ENCODE measurements at regions not wholly inside any gene's neighbourhood (a gene's known extent, or its start where the extent isn't known, plus 50 kb on each side); places are given as distances from the start of the nearest gene placed in this dataset.

DNA sequence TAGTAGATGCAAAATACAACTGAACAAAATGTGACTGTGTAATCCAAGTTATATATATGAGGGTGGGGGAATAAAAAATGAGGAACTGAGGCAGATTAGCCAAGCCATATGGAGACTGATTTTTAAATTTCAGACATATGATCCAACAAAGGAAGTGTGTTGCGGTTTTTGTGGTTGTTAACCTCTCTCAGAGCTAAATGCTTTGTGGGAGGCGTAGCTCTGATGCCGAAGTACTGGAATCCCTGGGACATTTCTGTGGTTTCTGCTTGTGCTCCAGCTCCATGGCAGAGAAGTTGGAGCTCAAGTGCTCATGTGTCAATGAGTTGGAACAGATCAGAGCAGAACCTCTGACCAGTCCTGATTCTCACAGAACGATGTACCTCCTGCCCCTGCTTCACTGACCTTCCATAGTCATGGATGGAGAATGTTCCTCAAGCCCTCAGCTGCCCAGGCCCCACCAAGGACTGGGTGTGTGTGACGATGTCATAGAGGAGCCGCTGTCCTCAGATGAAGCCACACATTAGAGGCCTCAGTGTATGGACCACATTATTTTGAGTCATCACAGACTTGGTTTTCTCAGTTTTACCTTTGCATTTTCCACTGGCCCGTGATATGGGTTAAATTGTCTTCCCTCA, 107.6 kb downstream of the SOX1 start:
- peak; percentile 17 for DNase-seq

- DNase-seq = peak; percentile 26
Measured at GRCh38 chr13:112175162-112176075, 108.5 kb downstream of the SOX1 start.

DNA sequence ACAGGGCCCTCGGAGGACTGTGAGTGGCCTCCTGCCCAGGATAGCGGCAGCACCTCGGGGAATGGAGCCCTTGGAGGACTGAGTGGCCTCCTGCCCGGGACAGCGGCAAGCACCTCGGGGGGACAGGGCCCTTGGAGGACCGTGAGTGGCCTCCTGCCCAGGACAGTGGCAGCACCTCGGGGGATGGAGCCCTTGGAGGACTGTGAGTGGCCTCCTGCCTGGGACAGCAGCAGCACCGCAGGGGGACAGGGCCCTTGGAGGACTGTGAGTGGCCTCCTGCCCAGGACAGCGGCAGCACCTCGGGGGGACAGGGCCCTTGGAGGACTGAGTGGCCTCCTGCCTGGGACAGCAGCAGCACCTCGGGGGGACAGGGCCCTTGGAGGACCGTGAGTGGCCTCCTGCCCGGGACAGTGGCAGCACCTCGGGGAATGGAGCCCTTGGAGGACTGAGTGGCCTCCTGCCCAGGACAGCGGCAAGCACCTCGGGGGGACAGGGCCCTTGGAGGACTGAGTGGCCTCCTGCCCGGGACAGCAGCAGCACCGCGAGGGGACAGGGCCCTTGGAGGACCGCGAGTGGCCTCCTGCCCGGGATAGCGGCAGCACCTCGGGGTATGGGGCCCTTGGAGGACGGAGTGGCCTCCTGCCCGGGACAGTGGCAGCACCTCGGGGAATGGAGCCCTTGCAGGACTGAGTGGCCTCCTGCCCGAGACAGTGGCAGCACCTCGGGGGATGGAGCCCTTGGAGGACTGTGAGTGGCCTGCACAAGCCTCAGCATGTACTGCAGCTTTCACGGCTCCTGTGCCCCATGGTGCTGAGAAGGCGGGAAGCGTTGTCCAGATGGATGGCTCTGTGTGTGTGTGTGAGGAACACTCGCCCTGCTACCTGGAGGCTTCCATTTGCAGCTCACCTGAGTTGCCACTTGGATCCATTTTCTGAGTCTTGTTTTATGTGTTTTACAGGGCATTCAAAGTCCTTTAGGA, 109.5 kb downstream of the SOX1 start:
- DNase-seq = peak; percentile 37

DNA sequence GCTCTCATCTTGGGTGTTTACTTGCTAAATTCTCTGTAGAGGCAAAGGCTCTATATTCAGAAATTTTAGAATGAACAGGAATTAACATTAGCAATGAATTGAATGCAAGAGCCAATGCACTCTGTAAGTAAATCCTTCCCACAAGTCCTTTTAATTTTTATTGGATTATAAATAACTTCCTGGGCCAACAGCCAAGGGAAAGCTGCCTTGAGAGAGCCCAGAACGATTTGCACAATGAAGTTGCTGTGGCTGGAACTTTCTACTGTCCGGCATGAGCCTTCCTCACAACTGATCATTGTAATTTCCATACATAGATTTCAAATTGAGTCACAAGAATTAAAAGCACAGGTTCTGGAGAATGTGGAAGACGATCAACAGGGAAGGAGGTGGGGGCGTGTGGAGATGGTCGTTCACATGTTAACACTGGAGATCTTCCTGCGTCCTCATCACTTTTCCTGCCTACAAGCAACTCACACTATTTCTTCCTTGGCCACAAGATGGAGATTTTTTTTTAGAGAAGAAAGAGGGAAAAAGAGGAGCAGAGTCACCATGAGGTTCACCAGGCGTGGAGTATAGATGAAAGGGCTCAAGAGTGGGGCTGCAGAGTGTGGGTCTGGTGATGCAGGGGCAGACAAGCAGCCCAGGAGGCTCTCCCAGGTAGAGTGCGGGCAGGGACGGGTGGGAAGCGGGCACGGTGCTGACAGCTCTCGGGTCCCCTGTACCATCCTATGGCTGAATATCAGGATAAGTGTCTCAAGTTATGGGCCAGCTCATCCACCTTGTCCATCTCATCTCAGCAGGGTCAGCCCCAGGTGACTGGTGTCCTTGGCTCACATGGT, 110.7 kb downstream of the SOX1 start:
- peak; percentile 22 for DNase-seq

DNA sequence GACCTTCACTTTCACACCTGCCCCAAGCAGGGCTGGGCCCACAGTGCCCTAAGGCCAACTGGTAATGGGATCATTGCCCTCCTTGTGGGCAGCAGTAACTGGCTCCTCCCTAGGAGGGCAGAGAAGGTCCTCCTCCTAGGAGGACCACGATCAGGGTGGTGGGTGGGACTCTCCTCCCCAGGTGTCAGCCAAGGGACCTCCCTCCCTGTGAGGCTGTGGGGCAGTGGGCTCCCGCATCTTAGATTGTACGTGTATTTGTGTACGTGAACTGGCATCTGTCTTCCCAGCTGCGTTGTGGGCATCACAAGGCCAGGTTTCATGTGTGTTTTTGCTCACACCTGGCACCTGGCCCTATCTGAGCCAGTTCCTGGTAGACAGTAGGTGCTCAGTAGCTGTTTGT, 111.8 kb downstream of the SOX1 start:
- DNase-seq = peak; percentile 28

DNA sequence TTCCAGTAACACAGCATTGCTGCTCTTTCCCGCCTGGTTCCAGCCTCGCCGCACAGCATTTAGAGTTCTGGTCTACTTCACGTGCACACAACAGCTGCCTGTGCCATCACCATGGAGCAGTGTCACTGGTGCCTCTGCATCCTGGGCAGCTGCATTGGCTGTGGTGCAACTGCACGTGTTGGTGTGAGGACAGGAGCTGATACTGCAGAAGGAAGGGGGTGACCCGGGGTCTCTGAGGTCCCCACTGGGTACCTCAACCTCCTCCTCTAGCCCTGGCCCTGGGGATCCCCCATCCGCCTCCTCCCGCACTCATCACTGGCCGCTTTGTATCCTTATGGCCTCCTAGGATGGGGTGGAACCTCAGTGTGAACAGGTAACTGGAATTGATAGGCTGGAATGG, 112.5 kb downstream of the SOX1 start:
- DNase-seq = peak; percentile 36

GRCh38 chr13:112179995-112180394, 113.0 kb downstream of the SOX1 start:
- DNase-seq = peak; percentile 35

DNA sequence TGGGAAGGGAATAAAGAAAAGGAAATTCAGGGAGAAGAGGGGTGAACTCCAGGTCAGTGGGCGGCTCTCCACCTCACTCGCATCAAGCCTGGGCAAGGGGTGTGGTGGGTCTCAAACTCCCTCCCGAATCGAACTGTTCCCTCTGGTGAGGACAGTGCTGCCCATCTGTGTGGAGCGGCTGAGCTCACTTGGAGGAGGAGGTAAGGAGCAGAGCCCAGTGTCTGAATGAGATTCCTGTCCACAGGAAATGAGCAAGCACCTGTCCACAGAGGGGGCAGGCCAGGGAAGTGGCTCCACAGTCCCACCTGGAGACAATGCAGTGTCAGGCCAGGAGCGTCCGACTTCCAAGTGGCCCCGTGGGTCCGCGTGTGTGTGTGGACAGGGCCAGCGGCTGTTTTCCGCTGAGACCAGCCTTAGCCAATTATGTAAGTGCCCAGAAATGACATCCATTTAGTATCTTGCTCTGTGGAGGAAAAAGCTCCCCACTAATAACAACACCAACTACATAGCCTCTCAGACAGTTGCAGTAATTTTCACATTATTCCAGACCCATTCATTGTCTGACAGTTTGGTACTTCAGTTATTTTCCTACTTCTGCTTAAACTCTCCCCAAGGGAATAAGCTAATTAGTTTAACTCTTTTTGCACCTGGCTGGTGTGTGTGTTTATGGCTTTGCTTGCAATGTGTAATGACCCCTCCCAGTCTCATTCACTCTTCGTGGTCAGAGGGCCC, 114.6 kb downstream of the SOX1 start:
- DNase-seq = peak; percentile 47

DNA sequence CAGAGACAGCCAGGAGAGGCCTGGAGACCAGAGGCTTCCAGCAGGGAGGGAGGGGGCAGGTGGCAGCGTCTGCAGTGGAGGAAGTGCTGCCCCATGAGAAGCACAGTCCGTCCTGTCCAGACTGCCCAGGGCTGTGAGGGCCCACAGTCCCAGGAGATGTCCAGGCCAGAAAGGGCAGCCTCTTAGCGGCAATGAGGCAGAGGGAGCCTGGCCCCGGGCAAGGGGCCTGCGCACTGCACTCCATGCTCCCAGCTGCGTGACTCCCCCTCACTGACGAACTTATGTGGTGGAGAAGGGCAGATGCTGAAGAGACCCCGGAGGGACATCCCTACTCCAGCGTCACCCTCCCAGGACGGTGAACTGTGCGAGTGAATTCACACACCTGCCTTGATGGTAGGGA, 115.3 kb downstream of the SOX1 start:
- DNase-seq = peak; percentile 42

GRCh38 chr13:112182846-112183531, 116.0 kb downstream of the SOX1 start:
- DNase-seq = peak; percentile 45

GRCh38 chr13:112183532-112184090, 116.7 kb downstream of the SOX1 start:
- DNase-seq = no peak

DNA sequence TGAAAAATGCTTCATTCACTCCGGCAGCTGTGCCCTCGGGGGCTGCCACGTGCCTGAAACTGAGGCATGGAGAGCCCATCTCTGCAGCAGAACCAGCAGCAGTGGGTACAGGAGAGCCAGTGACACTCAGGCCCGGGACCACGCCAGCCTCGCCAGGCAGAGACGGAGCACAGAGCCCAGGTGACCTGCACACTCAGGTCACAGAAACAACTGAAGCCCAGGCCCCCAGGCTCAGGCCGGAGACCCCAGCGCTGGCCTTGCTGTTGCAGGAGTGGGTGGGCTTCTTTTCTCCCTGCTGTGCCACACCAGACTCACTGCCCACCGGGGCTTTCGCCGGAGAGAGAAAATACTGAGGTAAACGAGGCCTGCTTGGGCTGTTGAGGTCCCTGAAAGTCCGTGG, 117.3 kb downstream of the SOX1 start:
- DNase-seq = no peak

GRCh38 chr13:112184851-112185371, 118.0 kb downstream of the SOX1 start:
- no peak for DNase-seq

GRCh38 chr13:112185466-112185865, 118.5 kb downstream of the SOX1 start:
- no peak for DNase-seq

DNA sequence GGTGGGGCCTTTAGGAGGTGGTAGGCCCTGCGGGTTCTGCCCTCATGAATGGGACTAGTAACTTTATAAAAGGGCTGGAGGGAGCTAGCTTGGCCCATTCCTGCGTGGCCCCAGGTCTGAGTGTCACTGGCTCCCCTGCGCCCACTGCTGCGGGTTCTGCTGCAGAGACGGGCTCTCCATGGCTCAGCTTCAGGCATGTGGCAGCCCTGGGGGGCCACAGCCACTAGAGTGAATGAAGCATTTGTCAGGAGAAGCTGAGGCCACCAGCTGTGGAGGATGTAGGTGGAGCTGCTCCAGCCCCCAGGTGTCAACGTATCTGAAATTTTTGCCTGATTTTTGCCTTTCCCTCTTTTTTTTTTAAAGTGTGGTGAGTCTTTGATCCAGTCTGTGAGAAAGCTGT, 119.1 kb downstream of the SOX1 start:
- DNase-seq = no peak

- no peak for DNase-seq
Measured at GRCh38 chr13:112187527-112188297, 120.8 kb downstream of the SOX1 start.

- no peak for DNase-seq
Measured at GRCh38 chr13:112188298-112188610, 121.3 kb downstream of the SOX1 start.

DNA sequence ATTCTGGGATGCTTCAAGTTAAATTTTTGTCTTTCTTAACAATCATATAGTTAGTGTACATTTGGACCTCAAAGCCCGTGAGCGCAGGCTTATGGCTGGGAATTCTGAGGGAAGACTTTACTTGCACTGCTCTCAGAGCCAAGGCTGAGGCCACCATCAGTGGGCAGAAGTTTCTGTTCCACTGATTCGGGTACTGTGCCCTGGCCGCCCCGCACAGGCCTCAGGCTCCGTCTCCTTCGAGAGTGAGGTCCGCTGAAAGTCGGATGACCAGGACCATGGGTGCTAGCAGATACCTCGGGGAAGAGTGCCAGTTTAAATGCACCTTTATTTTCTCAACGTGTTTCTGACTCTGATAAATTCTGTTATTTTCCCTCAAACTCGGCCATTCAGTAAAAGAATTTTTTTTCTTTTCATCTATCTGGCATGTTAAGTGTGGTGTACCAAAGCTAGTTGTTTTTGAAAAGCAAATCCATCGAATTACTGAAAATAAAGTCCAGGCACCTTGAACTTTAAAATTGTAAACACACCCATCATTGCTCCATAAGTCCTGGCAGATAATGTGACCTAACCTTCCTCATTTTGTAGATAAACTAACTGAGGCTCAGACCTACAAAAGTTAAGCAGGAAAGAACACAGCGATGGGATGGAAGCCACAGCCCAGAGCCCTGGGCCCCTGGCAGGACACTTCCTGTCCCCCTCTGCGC, 126.7 kb downstream of the SOX1 start:
- no peak for DNase-seq

DNA sequence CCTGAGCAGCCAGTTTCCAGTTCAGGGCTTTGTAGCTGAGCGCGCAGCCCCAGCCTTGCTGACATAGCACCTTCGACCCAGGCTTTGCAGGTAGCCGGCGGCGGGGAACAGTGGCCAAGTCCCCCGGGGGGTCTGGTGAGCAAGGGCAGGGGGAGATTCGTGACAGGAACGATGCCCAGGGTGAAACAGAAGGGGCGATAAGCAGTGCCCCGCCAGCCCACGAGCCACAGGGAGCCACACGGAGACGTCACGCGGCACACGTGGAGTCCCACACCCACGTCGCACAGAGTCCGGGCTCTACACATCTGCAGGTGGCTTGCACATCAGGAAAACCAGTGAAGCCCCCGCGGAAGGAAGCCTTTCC, 127.2 kb downstream of the SOX1 start:
- no peak for DNase-seq

Data from islet precursor cell (in vitro differentiated cells).